Fibroblast of the aortic adventitia (primary cell): ENCODE measurements at regions not wholly inside any gene's neighbourhood (a gene's known extent, or its start where the extent isn't known, plus 50 kb on each side); places are given as distances from the start of the nearest gene placed in this dataset.
"Not testable (repeated sequence)": the region's sequence is repeated elsewhere in the genome, so short reads cannot be mapped to it uniquely, and the experiment has no call there.

Experiments used
- DNase-seq: peaks from one replicate; pipeline ENCODE4 v3.0.0-alpha.2; 2010; ENCODE audit warnings: low read depth
- H3K4me3 ChIP-seq: 2 replicates; pipeline ENCODE4 v1.5.1; 2011; ENCODE audit warnings: low read depth, mild to moderate bottlenecking, control low read depth, low read length, moderate library complexity
- CTCF ChIP-seq: IDR thresholded peaks from 2 replicates; pipeline ENCODE4 v1.5.1; 2011; ENCODE audit warnings: mild to moderate bottlenecking, low read length, control low read depth, inconsistent platforms; ENCODE audit not compliant: insufficient read depth

- TF ChIP-seq CTCF: no peak
- H3K4me3 ChIP-seq: no peak overlapping the region
- DNase-seq: no peak
These were observed 307.2 kb upstream of the CNTN3 start for GRCh38 chr3:74921676-74922075.

- no peak for TF ChIP-seq CTCF
- no peak for DNase-seq
- H3K4me3 ChIP-seq: no peak overlapping the region
These were observed 306.4 kb upstream of the CNTN3 start for GRCh38 chr3:74920721-74921350.

GRCh38 chr3:74916696-74917095 lies 302.2 kb upstream of the CNTN3 start:
- H3K4me3 ChIP-seq: no peak overlapping the region
- no peak for TF ChIP-seq CTCF
- DNase-seq: no peak

GRCh38 chr3:74906181-74906580 lies 291.7 kb upstream of the CNTN3 start:
- H3K4me3 ChIP-seq: no peak overlapping the region
- no peak for DNase-seq
- TF ChIP-seq CTCF: no peak

GRCh38 chr3:74905478-74905877 lies 291.0 kb upstream of the CNTN3 start:
- DNase-seq: no peak
- TF ChIP-seq CTCF: no peak
- H3K4me3 ChIP-seq: no peak overlapping the region

- TF ChIP-seq CTCF: no peak
- no peak for DNase-seq
- H3K4me3 ChIP-seq: no peak overlapping the region
These were observed 290.2 kb upstream of the CNTN3 start for GRCh38 chr3:74904646-74905045.

GRCh38 chr3:74899796-74900516 lies 285.5 kb upstream of the CNTN3 start:
- DNase-seq, H3K4me3 ChIP-seq: not testable (repeated sequence)
